HG03139 (cell line): ENCODE measurements at regions not wholly inside any gene's neighbourhood (a gene's known extent, or its start where the extent isn't known, plus 50 kb on each side); places are given as distances from the start of the nearest gene placed in this dataset.
"Not testable (repeated sequence)": the region's sequence is repeated elsewhere in the genome, so short reads cannot be mapped to it uniquely, and the experiment has no call there.

ENCODE experiments used
- ATAC-seq: cut with Tn5 transposase; IDR thresholded peaks from one replicate; pipeline ENCODE4 v1.9.1; 2021; ENCODE audit not compliant: unreplicated experiment

DNA sequence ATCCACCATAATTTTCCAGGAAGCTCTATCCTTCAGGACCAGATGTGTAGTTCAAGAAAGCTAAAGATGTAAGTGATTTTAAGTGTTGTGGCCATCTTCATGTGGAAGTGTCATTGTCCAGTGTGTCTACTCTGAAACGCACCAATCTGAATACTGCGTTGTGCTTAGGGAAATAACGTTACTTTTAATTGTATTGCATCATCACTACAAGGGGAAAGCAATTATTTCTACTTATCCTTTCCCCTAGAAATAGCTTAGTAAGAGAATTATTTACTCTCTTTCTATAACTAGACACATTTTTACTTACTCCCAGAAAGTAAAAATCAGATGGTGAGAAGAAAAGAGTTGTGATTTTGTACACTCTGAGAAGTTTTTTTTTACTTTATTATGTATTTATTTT lies 102.4 kb upstream of the DLGAP1 start:
- no peak for ATAC-seq

DNA sequence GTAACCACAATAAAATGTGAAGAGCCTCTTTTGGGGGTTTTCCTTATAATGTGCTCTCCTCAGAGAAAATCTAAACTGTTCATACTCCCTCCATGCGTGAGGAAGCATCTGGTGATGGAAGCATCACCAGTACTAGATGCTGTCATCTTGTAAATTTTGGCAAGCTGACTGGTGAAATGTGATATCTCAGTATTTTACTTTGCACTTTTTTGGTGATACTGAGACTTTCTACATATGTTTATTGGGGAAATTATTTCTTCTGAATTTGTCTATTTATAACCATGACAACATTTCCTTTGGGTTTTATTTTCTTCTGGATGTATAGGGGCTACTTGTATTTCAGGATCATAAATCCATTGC lies 95.9 kb upstream of the DLGAP1 start:
- ATAC-seq: no peak

DNA sequence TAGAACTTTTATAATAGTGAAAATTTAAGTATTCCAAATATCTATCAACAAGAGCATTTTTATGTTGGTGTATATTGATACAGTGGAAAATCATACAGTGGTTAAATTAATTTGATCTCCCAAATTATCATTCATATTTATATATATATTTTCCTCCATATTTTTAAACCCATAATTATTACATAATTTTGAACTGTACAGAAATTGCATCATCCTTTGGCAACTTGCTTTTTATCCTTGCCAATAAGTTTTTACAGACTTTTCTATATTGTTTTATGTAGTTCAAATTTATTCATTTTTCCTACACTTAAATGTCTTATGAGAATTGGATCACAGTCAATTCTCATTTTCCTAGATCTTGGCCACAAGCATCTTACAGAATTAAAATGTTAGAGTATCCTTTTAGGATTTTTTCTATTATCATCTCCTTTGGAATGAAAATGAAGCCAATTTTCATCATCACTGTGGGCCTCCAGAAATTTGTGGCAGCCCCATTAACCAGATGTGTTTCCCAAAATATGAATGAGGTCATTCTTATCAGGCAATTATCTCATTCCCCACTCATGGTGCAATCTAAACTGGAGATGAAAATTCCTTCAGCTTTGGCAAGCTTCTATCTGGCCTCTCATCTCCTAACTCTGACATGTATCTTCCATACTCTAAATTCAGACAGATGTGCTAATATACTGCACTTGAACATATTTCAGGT lies 94.2 kb upstream of the DLGAP1 start:
- ATAC-seq: no peak

DNA sequence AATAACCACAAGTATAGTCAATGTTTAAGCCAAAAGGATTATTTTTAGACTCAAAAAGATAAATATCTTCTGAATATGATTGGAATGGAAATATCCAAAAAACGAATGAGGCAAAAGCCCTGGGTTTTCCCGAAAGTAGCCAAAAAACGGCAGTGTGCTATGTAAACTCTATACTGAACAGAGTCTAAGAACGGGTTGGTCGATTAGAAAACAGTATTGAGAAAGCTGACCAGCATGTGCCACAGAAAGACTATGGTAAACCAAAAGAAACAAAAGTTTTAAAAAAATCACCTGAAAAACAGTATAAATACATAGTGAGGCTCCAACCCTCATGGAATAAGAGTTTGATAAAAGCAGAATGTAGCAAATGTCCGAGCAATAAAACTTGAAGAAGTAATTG lies 92.0 kb upstream of the DLGAP1 start:
- no peak for ATAC-seq

DNA sequence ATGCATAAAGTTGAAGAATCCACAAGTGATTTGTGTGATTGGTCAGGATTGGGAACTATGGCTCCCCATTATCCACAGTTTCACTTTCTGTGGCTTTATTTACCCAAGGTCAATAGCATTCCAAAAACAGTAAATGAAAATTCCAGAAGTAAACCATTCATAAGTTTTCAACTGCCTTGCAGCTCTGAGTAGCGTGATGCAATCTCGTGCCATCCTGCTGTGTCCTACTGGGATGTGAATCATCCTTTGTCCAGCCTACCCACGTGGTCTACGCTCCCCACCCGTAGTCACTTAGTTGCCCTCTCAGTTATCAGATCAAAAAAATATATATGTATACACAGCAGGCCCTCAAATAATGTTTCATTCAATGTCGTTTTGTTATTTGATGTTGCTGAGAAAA lies 89.0 kb upstream of the DLGAP1 start:
- no peak for ATAC-seq

DNA sequence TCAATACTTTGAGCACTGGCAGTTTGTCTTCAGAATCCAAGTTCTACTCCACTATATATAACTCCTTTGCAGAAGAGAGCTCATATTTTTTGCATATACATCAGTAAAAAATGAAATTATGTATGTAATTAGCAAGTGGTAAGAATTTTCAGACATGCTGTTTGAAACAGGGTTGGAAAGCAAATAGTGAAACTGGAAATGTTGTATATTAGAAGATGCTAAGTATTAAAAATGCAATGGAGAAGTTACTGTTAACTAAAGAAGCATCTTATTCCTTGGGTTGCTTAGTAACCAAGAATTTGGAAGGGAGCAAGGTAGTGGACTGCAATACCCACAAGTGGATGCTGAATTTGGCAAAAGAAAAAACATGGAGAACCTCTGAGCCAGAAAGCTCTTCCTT lies 88.6 kb upstream of the DLGAP1 start:
- no peak for ATAC-seq

DNA sequence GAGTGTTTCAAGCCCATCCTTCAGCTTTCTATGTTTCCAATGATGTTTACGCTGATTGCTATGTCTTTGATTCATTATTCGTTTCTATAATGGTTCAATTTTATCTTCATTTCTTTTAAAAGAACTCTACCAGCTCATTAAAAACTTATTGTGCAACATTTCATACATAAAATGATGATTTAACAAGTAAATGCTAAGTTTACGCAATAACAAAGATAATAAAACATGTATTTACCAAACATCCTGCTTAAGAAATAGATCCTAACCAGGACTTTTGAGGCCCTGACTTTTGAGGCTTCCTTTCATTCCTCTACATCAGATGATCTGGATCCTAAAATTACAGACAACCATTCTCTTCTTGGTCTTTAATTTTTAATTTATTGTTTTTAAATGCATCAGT lies 86.5 kb upstream of the DLGAP1 start:
- ATAC-seq: no peak

DNA sequence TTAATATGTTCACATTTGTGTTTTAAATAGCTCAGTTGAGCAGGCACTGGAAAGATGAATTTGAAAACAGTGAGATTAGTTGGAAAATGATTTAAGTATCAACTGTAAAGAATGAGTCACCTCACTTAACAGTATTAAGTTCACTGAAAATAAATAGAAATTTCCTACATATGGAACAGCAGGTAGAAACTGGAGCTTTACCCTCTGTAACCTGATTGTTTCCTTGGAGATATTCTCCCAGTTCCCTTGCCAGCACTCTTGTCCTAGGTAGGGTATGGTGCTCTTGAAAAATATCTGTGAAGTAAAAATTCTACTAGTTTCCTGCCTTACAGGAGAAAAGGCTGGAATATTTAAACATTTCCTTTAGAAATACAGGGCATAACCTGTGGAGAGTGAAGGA lies 81.3 kb upstream of the DLGAP1 start:
- no peak for ATAC-seq

DNA sequence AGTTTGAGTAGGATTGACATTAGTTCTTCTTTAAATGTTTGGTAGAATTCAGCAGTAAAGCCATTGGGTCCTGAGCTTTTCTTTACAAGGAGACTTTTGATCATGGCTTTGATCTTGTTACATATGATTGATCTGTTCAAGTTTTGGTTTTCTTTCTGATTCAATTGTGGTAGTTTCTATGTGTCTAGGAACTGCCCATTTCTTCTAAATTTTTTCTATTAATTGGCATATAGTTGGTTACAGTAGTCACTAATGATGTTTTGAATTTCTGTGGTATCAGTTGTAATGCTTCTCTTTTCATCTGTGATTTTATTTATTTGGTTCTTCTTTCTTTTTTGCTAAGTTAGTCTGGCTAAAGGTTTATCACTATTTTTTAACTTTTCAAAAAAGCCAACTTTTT lies 73.3 kb upstream of the DLGAP1 start:
- no peak for ATAC-seq

DNA sequence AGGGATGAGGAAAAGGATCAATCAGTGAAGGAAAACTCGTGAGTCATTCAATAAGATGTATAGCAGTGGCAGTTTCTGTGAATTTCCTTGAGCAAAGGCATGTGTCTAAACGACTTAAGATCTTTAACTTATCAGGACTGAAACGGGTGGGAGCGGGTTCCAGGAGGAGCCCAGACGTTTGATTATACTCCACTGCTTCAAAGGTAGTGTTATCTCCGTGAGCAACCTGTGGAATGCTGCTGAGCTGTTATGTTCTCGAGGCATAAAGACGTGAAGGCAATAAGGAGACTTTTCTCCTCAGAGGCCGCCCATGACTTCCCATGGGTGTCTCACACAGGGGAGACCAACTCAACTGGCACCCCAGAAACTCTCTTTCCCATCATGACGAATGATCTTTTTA lies 72.7 kb upstream of the DLGAP1 start:
- not testable (repeated sequence) for ATAC-seq

DNA sequence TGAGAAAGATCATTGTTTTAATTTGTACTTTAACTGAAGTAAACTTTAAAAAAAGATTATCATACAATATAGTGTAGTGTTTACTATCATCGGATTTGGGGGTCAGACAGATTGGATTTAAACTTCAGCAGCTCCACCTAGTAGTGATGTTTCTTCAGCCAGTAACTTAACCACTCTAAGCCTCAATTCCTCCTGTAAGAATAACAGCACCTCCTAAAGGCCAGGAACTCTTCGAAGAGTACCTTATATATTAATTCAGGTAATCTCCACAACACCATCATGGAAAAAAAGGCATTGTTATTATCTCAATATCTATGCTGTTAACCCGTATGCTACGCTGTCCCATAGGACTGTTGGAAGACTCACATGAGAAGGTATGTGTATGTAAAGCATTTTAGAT lies 69.0 kb upstream of the DLGAP1 start:
- no peak for ATAC-seq

DNA sequence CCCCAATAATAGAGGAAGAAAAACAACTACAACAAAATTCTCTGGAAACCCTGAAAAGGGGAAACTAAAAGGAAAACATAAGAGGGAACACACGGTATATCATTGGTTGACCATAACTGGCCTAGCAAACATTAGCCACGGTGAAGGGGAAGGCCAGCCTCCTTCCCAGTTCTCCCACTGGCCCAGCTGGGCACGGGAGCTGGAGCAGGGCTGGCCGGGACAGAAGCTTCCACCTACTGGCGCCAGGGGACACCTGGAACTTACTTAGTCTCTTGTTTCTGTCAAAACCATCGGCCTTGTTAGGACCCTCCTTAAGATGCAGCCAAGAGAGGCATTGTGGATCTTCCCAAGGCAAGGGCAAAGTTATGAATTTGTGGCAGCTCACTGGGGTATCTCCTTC lies 56.1 kb upstream of the DLGAP1 start:
- ATAC-seq: no peak

DNA sequence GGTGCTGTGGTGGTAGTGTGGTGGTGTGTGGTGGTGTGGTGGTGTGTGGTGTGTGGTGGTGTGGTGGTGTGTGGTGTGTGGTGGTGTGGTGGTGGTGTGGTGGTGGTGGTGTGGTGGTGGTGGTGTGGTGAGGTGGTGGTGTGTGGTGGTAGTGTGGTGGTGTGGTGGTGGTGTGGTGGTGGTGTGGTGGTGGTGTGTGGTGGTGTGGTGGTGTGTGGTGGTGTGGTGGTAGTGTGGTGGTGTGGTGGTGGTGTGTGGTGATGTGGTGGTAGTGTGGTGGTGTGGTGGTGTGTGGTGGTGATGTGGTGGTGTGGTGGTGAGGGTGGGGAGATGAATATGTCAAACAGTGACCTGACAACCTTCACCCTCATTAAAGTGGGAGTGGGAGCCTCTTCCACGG lies 55.6 kb upstream of the DLGAP1 start:
- no peak for ATAC-seq

DNA sequence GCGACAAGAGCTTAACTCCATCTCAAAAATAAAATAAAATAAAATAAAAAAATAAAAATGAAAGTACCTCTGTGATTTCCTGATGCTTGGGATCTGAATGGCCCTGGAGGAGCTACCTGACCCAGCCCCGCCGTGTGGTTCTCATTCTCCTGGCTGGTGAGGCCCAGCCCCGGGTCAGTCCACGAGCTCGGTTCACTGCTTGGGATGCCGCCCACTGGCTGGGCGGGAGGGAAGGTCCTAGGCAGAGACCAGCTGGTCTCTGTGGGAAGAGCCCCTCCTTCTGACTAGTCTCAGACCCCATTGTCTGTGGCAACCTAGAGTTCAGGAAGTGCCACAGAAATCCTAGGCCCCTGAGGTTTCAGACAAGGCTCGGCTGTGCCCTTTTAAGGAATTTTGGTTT lies 55.1 kb upstream of the DLGAP1 start:
- ATAC-seq: no peak
